Fibroblast of skin of right quadriceps (primary cell): ENCODE measurements at regions not wholly inside any gene's neighbourhood (a gene's known extent, or its start where the extent isn't known, plus 50 kb on each side); places are given as distances from the start of the nearest gene placed in this dataset.
"Not testable (repeated sequence)": the region's sequence is repeated elsewhere in the genome, so short reads cannot be mapped to it uniquely, and the experiment has no call there.

Experiments
- DNase-seq: peaks from one replicate; pipeline ENCODE4 v3.0.0-alpha.2; 2013

- DNase-seq = no peak
Observed at GRCh38 chr1:230555814-230556213, 86.5 kb upstream of the COG2 start.

GRCh38 chr1:230552880-230553279 lies 89.4 kb upstream of the COG2 start:
- no peak for DNase-seq

- DNase-seq = not testable (repeated sequence)
Observed at GRCh38 chr1:230550945-230551344, 91.3 kb upstream of the COG2 start.

- no peak for DNase-seq
Observed at GRCh38 chr1:230550428-230550827, 91.9 kb upstream of the COG2 start.

- no peak for DNase-seq
Observed at GRCh38 chr1:230549625-230550024, 92.7 kb upstream of the COG2 start.

- no peak for DNase-seq
Observed at GRCh38 chr1:230548997-230549396, 93.3 kb upstream of the COG2 start.

- no peak for DNase-seq
Observed at GRCh38 chr1:230548357-230548756, 93.9 kb upstream of the COG2 start.

GRCh38 chr1:230545181-230545580 lies 97.1 kb upstream of the COG2 start:
- DNase-seq = no peak

- no peak for DNase-seq
Observed at GRCh38 chr1:230544758-230545157, 97.5 kb upstream of the COG2 start.

- DNase-seq = no peak
Observed at GRCh38 chr1:230543085-230543484, 99.2 kb upstream of the COG2 start.

- no peak for DNase-seq
Observed at GRCh38 chr1:230542681-230543080, 99.6 kb upstream of the COG2 start.

- DNase-seq = peak; percentile 53
Observed at GRCh38 chr1:230542054-230542453, 100.2 kb upstream of the COG2 start.

- no peak for DNase-seq
Observed at GRCh38 chr1:230541306-230541705, 101.0 kb upstream of the COG2 start.

- DNase-seq = no peak
Observed at GRCh38 chr1:230540421-230541155, 101.7 kb upstream of the COG2 start.

- DNase-seq = no peak
Observed at GRCh38 chr1:230537456-230537855, 104.8 kb upstream of the COG2 start.

GRCh38 chr1:230536641-230537155 lies 105.6 kb upstream of the COG2 start:
- no peak for DNase-seq

- no peak for DNase-seq
Observed at GRCh38 chr1:230534224-230534623, 108.1 kb upstream of the COG2 start.

GRCh38 chr1:230531103-230531502 lies 105.0 kb upstream of the PGBD5 start:
- DNase-seq = no peak

- no peak for DNase-seq
Observed at GRCh38 chr1:230519246-230519645, 93.1 kb upstream of the PGBD5 start.

- no peak for DNase-seq
Observed at GRCh38 chr1:230518511-230518910, 92.4 kb upstream of the PGBD5 start.

- DNase-seq = no peak
Observed at GRCh38 chr1:230517786-230518185, 91.7 kb upstream of the PGBD5 start.

GRCh38 chr1:230517326-230517725 lies 91.2 kb upstream of the PGBD5 start:
- DNase-seq = no peak

GRCh38 chr1:230516889-230517288 lies 90.8 kb upstream of the PGBD5 start:
- no peak for DNase-seq

- no peak for DNase-seq
Observed at GRCh38 chr1:230515451-230516145, 89.5 kb upstream of the PGBD5 start.
